ENCODE measurements at regions not wholly inside any gene's neighbourhood (a gene's known extent, or its start where the extent isn't known, plus 50 kb on each side); places are given as distances from the start of the nearest gene placed in this dataset.
"Not testable (repeated sequence)": the region's sequence is repeated elsewhere in the genome, so short reads cannot be mapped to it uniquely, and the experiment has no call there.

- no peak for DNase-seq
Measured at GRCh38 chr12:20018406-20018805, 349.9 kb upstream of the PDE3A start.

- no peak for DNase-seq
Measured at GRCh38 chr12:20024194-20024593, 344.1 kb upstream of the PDE3A start.

- no peak for DNase-seq
Measured at GRCh38 chr12:20028033-20028432, 340.3 kb upstream of the PDE3A start.

- DNase-seq, result no peak
Measured at GRCh38 chr12:20030826-20031225, 337.5 kb upstream of the PDE3A start.

GRCh38 chr12:20039562-20039961, 328.8 kb upstream of the PDE3A start:
- DNase-seq, result no peak

GRCh38 chr12:20040184-20040583, 328.2 kb upstream of the PDE3A start:
- DNase-seq, result no peak

- no peak for DNase-seq
Measured at GRCh38 chr12:20040831-20041230, 327.5 kb upstream of the PDE3A start.

- DNase-seq, result no peak
Measured at GRCh38 chr12:20044351-20044750, 324.0 kb upstream of the PDE3A start.

- DNase-seq, result no peak
Measured at GRCh38 chr12:20044846-20045245, 323.5 kb upstream of the PDE3A start.

- no peak for DNase-seq
Measured at GRCh38 chr12:20047901-20048300, 320.4 kb upstream of the PDE3A start.

- no peak for DNase-seq
Measured at GRCh38 chr12:20050221-20050620, 318.1 kb upstream of the PDE3A start.

- DNase-seq, result no peak
Measured at GRCh38 chr12:20053782-20054181, 314.6 kb upstream of the PDE3A start.

GRCh38 chr12:20055856-20056255, 312.5 kb upstream of the PDE3A start:
- DNase-seq, result no peak

- DNase-seq, result no peak
Measured at GRCh38 chr12:20057398-20057797, 310.9 kb upstream of the PDE3A start.

- no peak for DNase-seq
Measured at GRCh38 chr12:20063116-20063515, 305.2 kb upstream of the PDE3A start.

- DNase-seq, result no peak
Measured at GRCh38 chr12:20077618-20078017, 290.7 kb upstream of the PDE3A start.

GRCh38 chr12:20089077-20089476, 279.3 kb upstream of the PDE3A start:
- DNase-seq, result no peak

- DNase-seq, result not testable (repeated sequence)
Measured at GRCh38 chr12:20093190-20093810, 275.0 kb upstream of the PDE3A start.

GRCh38 chr12:20096430-20096829, 271.9 kb upstream of the PDE3A start:
- DNase-seq, result no peak

- DNase-seq, result no peak
Measured at GRCh38 chr12:20097626-20098025, 270.7 kb upstream of the PDE3A start.

GRCh38 chr12:20099395-20100183, 268.7 kb upstream of the PDE3A start:
- no peak for DNase-seq

GRCh38 chr12:20101046-20101445, 267.3 kb upstream of the PDE3A start:
- DNase-seq, result no peak

GRCh38 chr12:20105943-20106342, 262.4 kb upstream of the PDE3A start:
- no peak for DNase-seq

Data from amygdala (tissue), 56 donors.